Kidney capillary endothelial cell (primary cell): ENCODE measurements at regions not wholly inside any gene's neighbourhood (a gene's known extent, or its start where the extent isn't known, plus 50 kb on each side); places are given as distances from the start of the nearest gene placed in this dataset.

Source experiments
- DNase-seq: peaks from one replicate; pipeline ENCODE4 v3.0.0-alpha.2; 2018; ENCODE audit warnings: low spot score

DNA sequence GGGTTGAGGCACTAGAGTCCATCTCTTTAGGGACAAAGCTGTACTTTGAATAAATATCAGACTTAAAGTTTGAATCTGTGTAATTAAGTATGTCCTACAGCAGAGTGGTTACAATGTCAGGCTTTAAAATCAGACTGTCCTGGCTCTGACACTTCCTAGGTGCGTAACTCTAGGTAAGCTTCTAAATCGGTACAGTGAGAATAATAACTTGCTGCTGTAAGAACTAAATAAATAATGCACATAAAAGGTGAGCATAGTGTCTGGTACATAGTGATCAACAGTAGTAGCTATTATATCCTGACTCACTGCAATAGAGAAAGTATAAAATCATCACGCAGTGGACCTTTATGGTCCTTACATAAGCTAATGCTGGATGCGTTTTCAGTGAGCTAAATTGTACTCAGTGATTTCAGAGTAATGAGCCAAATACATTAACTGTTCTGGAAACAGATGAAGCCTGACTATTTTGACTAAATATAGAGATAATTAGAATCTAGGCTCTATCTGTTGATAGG, 72.2 kb upstream of the PDK4 start:
- DNase-seq: no peak

DNA sequence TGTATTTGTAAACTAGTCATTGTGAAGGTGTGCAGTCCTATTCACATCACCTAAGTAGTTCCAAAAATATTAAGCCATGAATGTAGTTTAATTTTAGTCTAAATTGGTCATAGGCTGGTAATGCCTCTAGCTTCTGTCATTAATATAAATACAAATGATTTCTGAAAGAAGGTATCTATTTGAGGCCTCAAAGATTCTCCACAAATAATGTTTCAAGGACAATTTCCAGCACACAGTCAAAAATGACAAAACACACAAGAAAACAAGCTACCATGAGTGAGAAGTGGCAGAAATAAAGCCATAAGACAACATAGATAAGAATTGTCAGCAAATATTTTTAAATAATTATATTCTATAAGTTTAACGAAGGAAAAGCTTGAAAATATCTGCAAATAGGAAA, 66.7 kb upstream of the PDK4 start:
- DNase-seq: no peak

DNA sequence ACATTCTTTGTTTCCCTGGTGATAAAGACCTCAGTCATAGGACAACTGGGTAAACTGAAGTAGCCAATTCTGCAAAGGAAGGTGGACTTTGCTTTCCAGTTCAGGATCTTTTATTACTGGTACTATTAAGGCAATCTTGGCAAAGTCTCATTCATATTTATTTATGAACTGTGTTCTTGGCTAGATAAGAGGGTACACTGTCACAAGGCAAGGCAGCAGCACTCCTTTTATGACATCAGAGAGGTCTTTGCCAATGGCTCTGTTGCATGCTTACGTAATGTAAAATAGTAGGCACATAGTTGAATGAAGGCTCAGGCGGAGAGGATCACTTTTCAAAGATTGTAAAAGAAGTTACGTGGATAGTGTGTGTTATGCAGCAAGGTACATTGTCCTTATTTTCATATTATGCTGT, 63.7 kb upstream of the PDK4 start:
- DNase-seq: no peak

DNA sequence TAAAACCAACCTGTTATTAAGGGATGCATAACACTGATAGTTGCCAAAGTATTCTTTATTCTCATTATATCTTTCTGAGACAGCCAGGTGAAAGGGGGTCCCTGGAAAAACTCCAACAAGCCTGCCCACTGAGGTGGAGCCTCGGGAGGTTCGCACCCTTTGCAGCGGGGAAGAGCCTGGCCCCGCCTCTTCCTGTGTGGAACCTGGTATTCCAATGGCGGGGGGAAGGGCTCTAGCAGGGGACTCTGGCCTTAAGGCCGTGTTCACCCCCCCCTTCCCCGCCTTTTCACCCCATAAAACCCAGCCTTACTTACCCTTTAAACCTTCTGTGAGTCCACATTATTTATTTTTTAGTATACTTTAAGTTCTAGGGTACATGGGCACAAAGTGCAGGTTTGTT, 62.4 kb upstream of the PDK4 start:
- no peak for DNase-seq

DNA sequence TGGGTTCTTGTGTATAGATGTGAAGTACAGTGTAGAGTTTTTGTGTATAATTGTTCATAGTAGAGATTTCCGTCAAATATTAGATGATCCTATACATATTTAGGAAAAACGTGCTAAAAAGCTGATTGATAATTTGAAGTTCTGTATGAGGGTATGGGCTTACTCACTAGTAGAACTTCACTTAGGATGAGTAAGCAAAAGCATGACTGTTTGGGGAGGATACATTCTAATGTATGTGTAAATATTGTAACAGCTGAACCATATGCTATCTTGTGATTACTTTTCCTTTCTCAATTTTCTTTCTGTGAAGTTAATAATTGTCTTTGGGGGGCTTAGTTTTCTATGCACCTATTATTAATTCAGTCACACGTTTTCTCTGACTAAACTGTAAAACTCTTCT, 53.2 kb upstream of the PDK4 start:
- DNase-seq: no peak

DNA sequence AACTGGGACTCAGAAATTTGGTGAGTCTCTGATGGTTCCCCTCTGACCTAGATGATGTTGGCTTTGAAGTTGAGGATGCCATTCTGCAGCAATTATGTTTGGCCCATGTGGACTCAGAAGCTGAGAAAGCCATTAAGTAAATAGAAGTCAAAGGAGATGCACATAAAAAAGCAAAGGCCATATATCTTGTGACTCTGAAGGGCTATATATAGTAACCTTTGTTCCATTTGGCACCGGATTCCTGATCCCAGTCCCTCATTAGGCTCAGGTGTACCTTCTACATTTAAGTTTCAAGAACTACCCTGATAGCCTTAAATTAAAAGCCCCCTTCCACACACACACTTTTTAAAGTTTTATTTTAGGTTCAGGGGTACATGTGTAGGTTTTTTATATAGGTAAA, 50.0 kb upstream of the PDK4 start:
- DNase-seq: no peak
